ENCODE measurements at regions not wholly inside any gene's neighbourhood (a gene's known extent, or its start where the extent isn't known, plus 50 kb on each side); places are given as distances from the start of the nearest gene placed in this dataset.

- intact Hi-C loops (cut with DNase I), result no loop called here
- Histone ChIP-seq H3K4me3 (no peak overlapping the region), H3K27ac (no peak overlapping the region), H3K4me1 (no peaks in the 10 kb centered on the region), H3K27me3 (ENCODE audit: insufficient read depth in 3 of 3, low read length in 2 of 3) (no peaks in the 10 kb centered on the region), H3K36me3 (ENCODE audit: insufficient read depth in 1 of 2, low read depth in 1 of 2) (no peaks in the 10 kb centered on the region), H3K9me3 (no peaks in the 10 kb centered on the region)
- TF ChIP-seq CTCF (IDR thresholded peaks at IDR 0.05), result no peak
- WGBS, 3 donors, result 71 to 88% (median 73%) methylated on average over 1 of the region's 1 CpG
- ATAC-seq (no peak), DNase-seq (no peak)
These were observed 186.6 kb downstream of the SALL1 start for GRCh38 chr16:50964491-50964890.

- no peaks in the 10 kb centered on the region for H3K27me3 ChIP-seq (ENCODE audit: insufficient read depth in 3 of 3, low read length in 2 of 3)
- H3K27ac ChIP-seq, result no peak overlapping the region
- DNase-seq (no peak), ATAC-seq (no peak)
- no peaks in the 10 kb centered on the region for H3K9me3 ChIP-seq
- no peak for TF ChIP-seq CTCF (IDR thresholded peaks at IDR 0.05)
- H3K4me1 ChIP-seq, result no peaks in the 10 kb centered on the region
- no peak overlapping the region for H3K4me3 ChIP-seq
- no peaks in the 10 kb centered on the region for H3K36me3 ChIP-seq (ENCODE audit: insufficient read depth in 1 of 2, low read depth in 1 of 2)
- WGBS, 3 donors, result 66 to 71% (median 67%) methylated on average over 7 of the region's 7 CpGs
- intact Hi-C loops (cut with DNase I), result no loop called here
These were observed 189.1 kb downstream of the SALL1 start for GRCh38 chr16:50961952-50962351.

- no peaks in the 10 kb centered on the region for H3K4me1 ChIP-seq
- no peak for DNase-seq
- H3K4me3 ChIP-seq, result no peak overlapping the region
- TF ChIP-seq CTCF (IDR thresholded peaks at IDR 0.05), result no peak
- ATAC-seq, result no peak
- no peaks in the 10 kb centered on the region for H3K36me3 ChIP-seq (ENCODE audit: insufficient read depth in 1 of 2, low read depth in 1 of 2)
- H3K9me3 ChIP-seq, result no peaks in the 10 kb centered on the region
- intact Hi-C loops (cut with DNase I), result no loop called here
- 12 to 24% (median 24%) methylated on average over 2 of the region's 2 CpGs for WGBS, 3 donors
- H3K27me3 ChIP-seq (ENCODE audit: insufficient read depth in 3 of 3, low read length in 2 of 3), result no peaks in the 10 kb centered on the region
- H3K27ac ChIP-seq, result no peak overlapping the region
These were observed 190.4 kb downstream of the SALL1 start for GRCh38 chr16:50960517-50961202.

- DNase-seq (no peak), ATAC-seq (no peak)
- Histone ChIP-seq H3K4me1 (no peaks in the 10 kb centered on the region), H3K36me3 (ENCODE audit: insufficient read depth in 1 of 2, low read depth in 1 of 2) (no peaks in the 10 kb centered on the region), H3K27me3 (ENCODE audit: insufficient read depth in 3 of 3, low read length in 2 of 3) (peaks cover 0 to 2% (median 0%) of the 10 kb centered on the region in 3 donors), H3K27ac (no peak overlapping the region), H3K9me3 (no peaks in the 10 kb centered on the region), H3K4me3 (no peak overlapping the region)
- intact Hi-C loops (cut with DNase I), result no loop called here
- no peak for TF ChIP-seq CTCF (IDR thresholded peaks at IDR 0.05)
- WGBS, 3 donors, result 83 to 91% (median 90%) methylated on average over 4 of the region's 4 CpGs
These were observed 194.0 kb downstream of the SALL1 start for GRCh38 chr16:50957056-50957455.

- intact Hi-C loops (cut with DNase I), result no loop called here
These were observed 194.4 kb downstream of the SALL1 start for GRCh38 chr16:50956637-50957036.

More at GRCh38 chr16:50956637-50957036, 194.4 kb downstream of the SALL1 start:
- Histone ChIP-seq H3K36me3 (ENCODE audit: insufficient read depth in 1 of 2, low read depth in 1 of 2) (no peaks in the 10 kb centered on the region), H3K27me3 (ENCODE audit: insufficient read depth in 3 of 3, low read length in 2 of 3) (peaks cover 0 to 2% (median 0%) of the 10 kb centered on the region in 3 donors), H3K4me1 (no peaks in the 10 kb centered on the region), H3K27ac (no peak overlapping the region), H3K4me3 (no peak overlapping the region), H3K9me3 (no peaks in the 10 kb centered on the region)
- ATAC-seq, result no peak
- TF ChIP-seq CTCF (IDR thresholded peaks at IDR 0.05), result no peak
- 21 to 45% (median 25%) methylated on average over 1 of the region's 1 CpG for WGBS, 3 donors
- no peak for DNase-seq
